K562 (cell line): ENCODE measurements at regions not wholly inside any gene's neighbourhood (a gene's known extent, or its start where the extent isn't known, plus 50 kb on each side); places are given as distances from the start of the nearest gene placed in this dataset.

Experiments used
- ATAC-seq: fragments of 200-7000 bp; cut with Tn5 transposase; 3 replicates; pipeline ENCODE4 v1.9.1; 2020; ENCODE audit warnings: moderate library complexity
- BruUV-seq: library from RNA; stranded (reverse); fragments of 400-500 nt; replicated peaks from 2 replicates; lab custom pipeline; 2021; lab: Mats Ljungman, UMichigan
- CTCF ChIA-PET: fragments of 300-600 bp; formaldehyde crosslinking; extraction: SDS; loops from one replicate; lab custom pipeline; 2021; ENCODE audit warnings: low intra/inter-chr PET ratio; lab: Yijun Ruan, JAX
- POLR2A ChIA-PET: fragments of 300-600, 350-650 bp; sonication (Branson Sonifier 250); formaldehyde crosslinking; extraction: SDS; loops from one replicate; lab custom pipeline; 2021; ENCODE audit warnings: antibody characterized with exemption, inconsistent platforms; lab: Yijun Ruan, JAX
- DNase-seq, 4 experiments: peaks; one replicate each; pipeline versions ENCODE4 v3.0.0 to v3.0.0-alpha.2; 2011 to 2018; ENCODE audit warnings: low spot score in 3 of 4, mixed read lengths in 3 of 4; ENCODE audit errors: extremely low read depth in 1 of 4
- FAIRE-seq: peaks from 2 replicates; lab custom pipeline; 2011; peaks lifted over from hg19 to GRCh38; lab: Jason Lieb, UNC
- H2AFZ ChIP-seq: 2 replicates; pipeline ENCODE4 v1.6.0; 2011; ENCODE audit warnings: low read depth, low read length, control low read depth, inconsistent platforms
- H3K27ac ChIP-seq: fragments of 200-600 bp; 3 replicates; pipeline ENCODE4 v1.8.0; 2011; ENCODE audit warnings: low read depth, mild to moderate bottlenecking, control low read depth, inconsistent platforms, low read length, moderate library complexity, mixed read lengths; ENCODE audit errors: extremely low read depth
- H3K27me3 ChIP-seq, 2 experiments: fragments of 300-600 bp in 1 of 2; 2 replicates in 1 of 2; 3 replicates in 1 of 2; pipeline versions ENCODE4 v1.6.0 to v1.8.0; 2011; ENCODE audit warnings: inconsistent platforms in 2 of 2, low read length in 2 of 2, mild to moderate bottlenecking in 1 of 2, mixed read lengths in 1 of 2, moderate library complexity in 1 of 2; ENCODE audit not compliant: control insufficient read depth in 2 of 2, insufficient read depth in 2 of 2
- H3K36me3 ChIP-seq: fragments of 300-600 bp; 3 replicates; pipeline ENCODE4 v1.8.0; 2011; ENCODE audit warnings: mild to moderate bottlenecking, low read length, inconsistent platforms; ENCODE audit not compliant: control insufficient read depth, insufficient read depth
- H3K4me1 ChIP-seq, 2 experiments: fragments of 200-600 bp in 1 of 2; replicated peaks in 1 of 2; 2 replicates in 1 of 2; 3 replicates in 1 of 2; pipeline versions ENCODE4 v1.5.1 to v1.8.0; 2011; ENCODE audit warnings: inconsistent platforms in 2 of 2, low read length in 2 of 2, mild to moderate bottlenecking in 1 of 2, mixed read lengths in 1 of 2, moderate library complexity in 1 of 2; ENCODE audit not compliant: control insufficient read depth in 2 of 2, insufficient read depth in 2 of 2
- H3K4me2 ChIP-seq: 2 replicates; pipeline ENCODE4 v1.6.1; 2011; ENCODE audit warnings: low read length, control low read depth, inconsistent platforms, mixed read lengths; ENCODE audit not compliant: insufficient read depth
- H3K4me3 ChIP-seq: fragments of 200-600 bp; sonication (generic), shearing (Covaris generic); 2 replicates; pipeline ENCODE4 v1.5.1; 2016; ENCODE audit warnings: control low read depth, inconsistent platforms
- H3K79me2 ChIP-seq: fragments of 200-600 bp; 3 replicates; pipeline ENCODE4 v1.8.0; 2011; ENCODE audit warnings: low read length, inconsistent platforms; ENCODE audit not compliant: control insufficient read depth, insufficient read depth
- H3K9ac ChIP-seq, 2 experiments: 2 replicates each; pipeline versions ENCODE4 v1.6.0 to v1.6.1; 2011; ENCODE audit warnings: low read depth in 2 of 2, low read length in 2 of 2, control low read depth in 1 of 2, inconsistent platforms in 1 of 2, mild to moderate bottlenecking in 1 of 2, mixed read lengths in 1 of 2; ENCODE audit not compliant: insufficient read depth in 1 of 2
- H3K9me1 ChIP-seq: one replicate; pipeline ENCODE4 v1.6.0; 2011; ENCODE audit warnings: inconsistent platforms, mild to moderate bottlenecking, low read length, moderate library complexity; ENCODE audit not compliant: control insufficient read depth, insufficient read depth
- H3K9me3 ChIP-seq: replicated peaks from 2 replicates; pipeline ENCODE4 v1.5.1; 2011; ENCODE audit warnings: low read depth, low read length, inconsistent platforms; ENCODE audit not compliant: control insufficient read depth, insufficient read depth
- H4K20me1 ChIP-seq: replicated peaks from 2 replicates; pipeline ENCODE4 v1.6.1; 2011; ENCODE audit warnings: low read length, inconsistent platforms, mixed read lengths; ENCODE audit not compliant: control insufficient read depth, insufficient read depth
- GATAD2A ChIP-seq: fragments of 450-650 bp; IDR thresholded peaks from 2 replicates; pipeline ENCODE4 v1.6.1; 2017
- HDAC6 ChIP-seq: IDR thresholded peaks from 2 replicates; pipeline ENCODE4 v1.6.1; 2012; ENCODE audit warnings: low read depth, mild to moderate bottlenecking, control low read depth, inconsistent platforms, low read length, moderate library complexity
- HMG20A ChIP-seq: fragments of 450-650 bp; formaldehyde crosslinking; conservative IDR thresholded peaks from 2 replicates; pipeline ENCODE4 v1.4.0; 2020; ENCODE audit warnings: mild to moderate bottlenecking, mixed read lengths
- ILK ChIP-seq: fragments of 450-650 bp; IDR thresholded peaks from 2 replicates; pipeline ENCODE4 v1.6.1; 2016; ENCODE audit warnings: missing genetic modification characterization, low read depth, mild to moderate bottlenecking, missing compliant biosample characterization, moderate library complexity, borderline replicate concordance
- KDM4B ChIP-seq, 2 experiments: fragments of 450-650 bp in 1 of 2; sonication (generic) in 1 of 2; IDR thresholded peaks; 2 replicates each; pipeline ENCODE4 v1.6.1; 2016 to 2017; ENCODE audit warnings: borderline replicate concordance in 2 of 2, antibody characterized with exemption in 1 of 2, low read depth in 1 of 2, mild to moderate bottlenecking in 1 of 2
- MYBL2 ChIP-seq, 2 experiments: fragments of 450-650 bp in 1 of 2; sonication (generic) in 1 of 2; formaldehyde crosslinking in 1 of 2; IDR thresholded peaks; 2 replicates each; pipeline versions ENCODE4 v1.6.1 to v1.8.1; 2017 to 2022; ENCODE audit warnings: borderline replicate concordance in 1 of 2, inconsistent platforms in 1 of 2, low read depth in 1 of 2, mild to moderate bottlenecking in 1 of 2, missing genetic modification reagents in 1 of 2, moderate library complexity in 1 of 2
- PHB ChIP-seq: fragments of 250-450 bp; sonication (Bioruptor Pico); IDR thresholded peaks from 2 replicates; pipeline ENCODE4 v1.5.0; 2021
- RBM34 ChIP-seq: fragments of 200-400 bp; formaldehyde crosslinking; IDR thresholded peaks from 2 replicates; pipeline ENCODE4 v1.6.1; 2018; ENCODE audit warnings: low read length, borderline replicate concordance; ENCODE audit not compliant: insufficient read depth
- SPI1 ChIP-seq: IDR thresholded peaks from 2 replicates; pipeline ENCODE4 v1.6.1; 2011; ENCODE audit warnings: low read depth, low read length, control low read depth, borderline replicate concordance
- ZNF197 ChIP-seq: fragments of 200-800 bp; sonication (Bioruptor generic); IDR thresholded peaks from 2 replicates; pipeline ENCODE4 v1.6.1; 2016; ENCODE audit warnings: low read depth, missing genetic modification characterization, missing compliant biosample characterization
- ZNF717 ChIP-seq: fragments of 250-450 bp; sonication (Bioruptor Pico); IDR thresholded peaks from 2 replicates; pipeline ENCODE4 v1.5.0; 2021
- ZNF778 ChIP-seq: fragments of 450-650 bp; formaldehyde crosslinking; IDR thresholded peaks from 2 replicates; pipeline ENCODE4 v1.4.0; 2020; ENCODE audit warnings: mild to moderate bottlenecking, moderate library complexity
- WGBS: fragments of 100-300 bp; shearing (Covaris generic); methylation state at CpG from one replicate; pipeline ENCODE4 v1.1.6; 2016; ENCODE audit warnings: low coverage, mixed read lengths; ENCODE audit not compliant: insufficient coverage; ENCODE audit errors: missing lambda C conversion rate; 5-methylcytosine and 5-hydroxymethylcytosine counted together
- in situ Hi-C: fragments of 300-500 bp; cut with MboI; formaldehyde crosslinking; loops from 4 replicates; pipeline ENCODE4 v1.15.0; 2018; ENCODE audit warnings: inconsistent platforms, mixed read lengths
- intact Hi-C: fragments of 100-400 bp; cut with micrococcal nuclease; formaldehyde crosslinking; loops from 2 replicates; pipeline ENCODE4 v1.14.2; 2022
- TF ChIP-seq, protein P1 (sequence below): sonication (generic); formaldehyde crosslinking; IDR thresholded peaks from 2 replicates; pipeline ENCODE4 v1.8.0; 2022; ENCODE audit warnings: mild to moderate bottlenecking, missing genetic modification reagents
- TF ChIP-seq, protein P2 (sequence below): fragments of 450-650 bp; formaldehyde crosslinking; IDR thresholded peaks from 2 replicates; pipeline ENCODE4 v1.4.0; 2022; ENCODE audit warnings: mild to moderate bottlenecking, moderate library complexity

GRCh38 chr13:64551755-64552154 lies 2678.4 kb downstream of the PCDH9 start:
- Histone ChIP-seq H3K27ac (no peak overlapping the region), H3K4me1 (no peaks in the 10 kb centered on the region), H3K9ac (no peak overlapping the region), H3K9me1 (no peaks in the 10 kb centered on the region), H4K20me1 (no peaks in the 10 kb centered on the region), H2AFZ (no peak overlapping the region), H3K36me3 (no peaks in the 10 kb centered on the region), H3K4me3 (no peak overlapping the region), H3K79me2 (no peaks in the 10 kb centered on the region), H3K4me2 (no peak overlapping the region), H3K27me3 (no peaks in the 10 kb centered on the region), H3K9me3 (no peaks in the 10 kb centered on the region)
- intact Hi-C loops (no loop called here), in situ Hi-C loops (no loop called here)
- WGBS = 0% methylated on average over 1 of the region's 1 CpG
- no peak for FAIRE-seq
- ATAC-seq = no peak
- no peak for DNase-seq
- ChIA-PET POLR2A (interaction anchor here (0.7 kb wide), 1 partner anchor 94 kb away, joined by 3 read pairs; no protein-coding TSS in a partner anchor), CTCF (no interaction called here)
- TF ChIP-seq, protein P1, sequence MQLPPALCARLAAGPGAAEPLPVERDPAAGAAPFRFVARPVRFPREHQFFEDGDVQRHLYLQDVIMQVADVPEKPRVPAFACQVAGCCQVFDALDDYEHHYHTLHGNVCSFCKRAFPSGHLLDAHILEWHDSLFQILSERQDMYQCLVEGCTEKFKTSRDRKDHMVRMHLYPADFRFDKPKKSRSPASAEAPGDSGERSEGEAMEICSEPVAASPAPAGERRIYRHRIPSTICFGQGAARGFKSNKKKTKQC = no peak
- no peak for TF ChIP-seq MYBL2 (IDR thresholded peaks at IDR 0.05; ENCODE audit: low read depth)
- no peak for TF ChIP-seq MYBL2 (CRISPR knock-in tag; IDR thresholded peaks at IDR 0.05; ENCODE audit: borderline replicate concordance)
- no peak for TF ChIP-seq PHB (CRISPR knock-in tag)
- TF ChIP-seq ZNF778 (CRISPR knock-in tag) = no peak
- BruUV-seq = no TSS peak

GRCh38 chr13:64546371-64546770 lies 2683.8 kb downstream of the PCDH9 start:
- no peak for ATAC-seq
- 0% methylated on average over 1 of the region's 1 CpG for WGBS
- no peak for FAIRE-seq
- no peak for DNase-seq
- intact Hi-C loops (no loop called here), in situ Hi-C loops (no loop called here)
- Histone ChIP-seq H3K9me1 (no peaks in the 10 kb centered on the region), H3K27ac (no peak overlapping the region), H2AFZ (no peak overlapping the region), H3K36me3 (no peaks in the 10 kb centered on the region), H3K79me2 (no peaks in the 10 kb centered on the region), H3K27me3 (no peaks in the 10 kb centered on the region), H3K4me3 (no peak overlapping the region), H3K9ac (no peak overlapping the region), H3K9me3 (no peaks in the 10 kb centered on the region), H3K4me2 (no peak overlapping the region), H3K4me1 (no peaks in the 10 kb centered on the region), H4K20me1 (no peaks in the 10 kb centered on the region)
- POLR2A ChIA-PET = no interaction called here
- TF ChIP-seq RBM34 (no peak), SPI1 (no peak), ILK (no peak), GATAD2A (no peak), KDM4B (IDR thresholded peaks at IDR 0.05; ENCODE audit: borderline replicate concordance in 2 of 2, low read depth in 1 of 2) (no peak), ZNF197 (CRISPR knock-in tag) (no peak), HDAC6 (no peak), HMG20A (CRISPR knock-in tag) (no peak), ZNF717 (CRISPR knock-in tag) (no peak)
- TF ChIP-seq, protein P2, sequence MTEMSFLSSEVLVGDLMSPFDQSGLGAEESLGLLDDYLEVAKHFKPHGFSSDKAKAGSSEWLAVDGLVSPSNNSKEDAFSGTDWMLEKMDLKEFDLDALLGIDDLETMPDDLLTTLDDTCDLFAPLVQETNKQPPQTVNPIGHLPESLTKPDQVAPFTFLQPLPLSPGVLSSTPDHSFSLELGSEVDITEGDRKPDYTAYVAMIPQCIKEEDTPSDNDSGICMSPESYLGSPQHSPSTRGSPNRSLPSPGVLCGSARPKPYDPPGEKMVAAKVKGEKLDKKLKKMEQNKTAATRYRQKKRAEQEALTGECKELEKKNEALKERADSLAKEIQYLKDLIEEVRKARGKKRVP (CRISPR knock-in tag) = no peak
- CTCF ChIA-PET = no interaction called here
- no TSS peak for BruUV-seq
